ENCODE measurements at regions not wholly inside any gene's neighbourhood (a gene's known extent, or its start where the extent isn't known, plus 50 kb on each side); places are given as distances from the start of the nearest gene placed in this dataset.

DNA sequence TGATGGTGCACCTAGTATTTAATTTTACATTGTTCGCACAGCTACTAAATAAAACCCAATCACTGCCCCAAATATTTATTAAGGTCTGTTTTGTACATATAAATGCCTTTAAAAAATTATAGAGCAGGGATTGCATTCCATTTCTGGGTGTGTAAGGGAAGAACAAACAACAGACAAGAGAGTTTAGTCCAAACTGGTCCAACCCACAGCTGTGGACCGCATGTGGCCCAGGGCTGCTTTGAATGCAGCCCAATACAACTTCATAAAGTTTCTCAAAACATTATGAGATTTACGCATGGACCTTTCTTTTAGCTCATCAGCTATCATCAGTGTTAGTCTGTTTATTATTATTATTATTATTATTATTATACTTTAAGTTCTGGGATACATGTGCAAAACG, 114.8 kb upstream of the LRATD1 start:
- TF ChIP-seq, protein P1, sequence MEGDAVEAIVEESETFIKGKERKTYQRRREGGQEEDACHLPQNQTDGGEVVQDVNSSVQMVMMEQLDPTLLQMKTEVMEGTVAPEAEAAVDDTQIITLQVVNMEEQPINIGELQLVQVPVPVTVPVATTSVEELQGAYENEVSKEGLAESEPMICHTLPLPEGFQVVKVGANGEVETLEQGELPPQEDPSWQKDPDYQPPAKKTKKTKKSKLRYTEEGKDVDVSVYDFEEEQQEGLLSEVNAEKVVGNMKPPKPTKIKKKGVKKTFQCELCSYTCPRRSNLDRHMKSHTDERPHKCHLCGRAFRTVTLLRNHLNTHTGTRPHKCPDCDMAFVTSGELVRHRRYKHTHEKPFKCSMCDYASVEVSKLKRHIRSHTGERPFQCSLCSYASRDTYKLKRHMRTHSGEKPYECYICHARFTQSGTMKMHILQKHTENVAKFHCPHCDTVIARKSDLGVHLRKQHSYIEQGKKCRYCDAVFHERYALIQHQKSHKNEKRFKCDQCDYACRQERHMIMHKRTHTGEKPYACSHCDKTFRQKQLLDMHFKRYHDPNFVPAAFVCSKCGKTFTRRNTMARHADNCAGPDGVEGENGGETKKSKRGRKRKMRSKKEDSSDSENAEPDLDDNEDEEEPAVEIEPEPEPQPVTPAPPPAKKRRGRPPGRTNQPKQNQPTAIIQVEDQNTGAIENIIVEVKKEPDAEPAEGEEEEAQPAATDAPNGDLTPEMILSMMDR (IDR thresholded peaks at IDR 0.05): no peak
- no peak for TF ChIP-seq POLR2A (IDR thresholded peaks at IDR 0.05)

All from Peyer's patch (tissue), 4 donors.